Renal pelvis (tissue), 1 donor: ENCODE measurements at regions not wholly inside any gene's neighbourhood (a gene's known extent, or its start where the extent isn't known, plus 50 kb on each side); places are given as distances from the start of the nearest gene placed in this dataset.
"Not testable (repeated sequence)": the region's sequence is repeated elsewhere in the genome, so short reads cannot be mapped to it uniquely, and the experiment has no call there.

Experiments
- DNase-seq: peaks from one replicate; pipeline ENCODE4 v3.0.0-alpha.2; 2013

- DNase-seq: peak; percentile 78
Measured at GRCh38 chr6:28838634-28839442, 84.9 kb downstream of the TRIM27 start.

GRCh38 chr6:28839443-28840120 lies 84.2 kb downstream of the TRIM27 start:
- DNase-seq: no peak

GRCh38 chr6:28841290-28841689 lies 82.5 kb downstream of the TRIM27 start:
- DNase-seq: no peak

- DNase-seq: not testable (repeated sequence)
Measured at GRCh38 chr6:28848756-28849155, 75.0 kb downstream of the TRIM27 start.
